ENCODE measurements at regions not wholly inside any gene's neighbourhood (a gene's known extent, or its start where the extent isn't known, plus 50 kb on each side); places are given as distances from the start of the nearest gene placed in this dataset.

GRCh38 chr3:28698706-28699105 is 350.1 kb upstream of the AZI2 start:
- Histone ChIP-seq H3K4me1 (ENCODE audit: insufficient read depth, low read length, poor library complexity, severe bottlenecking) (no peaks in the 10 kb centered on the region), H4K20me1 (ENCODE audit: insufficient read depth, low read length) (no peaks in the 10 kb centered on the region), H3K4me2 (ENCODE audit: low read length) (no peak overlapping the region), H3K4me3 (ENCODE audit: low read depth, low read length, poor library complexity, severe bottlenecking) (no peak overlapping the region), H3K79me2 (ENCODE audit: insufficient read depth, low read depth, low read length) (no peaks in the 10 kb centered on the region), H3K36me3 (ENCODE audit: insufficient read depth, low read length) (no peaks in the 10 kb centered on the region), H3K9me3 (ENCODE audit: low read length) (no peaks in the 10 kb centered on the region), H2AFZ (ENCODE audit: low read length) (no peak overlapping the region), H3K27ac (ENCODE audit: low read depth, low read length, poor library complexity, severe bottlenecking) (no peak overlapping the region), H3K9me2 (ENCODE audit: insufficient read depth, low read length) (no peaks in the 10 kb centered on the region)
- no peak for DNase-seq (ENCODE audit: low spot score)
- ChIA-PET CTCF (ENCODE audit: unreplicated experiment) (no interaction called here), POLR2A (interaction anchor here (1.6 kb wide), 1 partner anchor 21 kb away, joined by 3 read pairs; no protein-coding TSS in a partner anchor)
- no TSS peak for BruUV-seq (replicated peaks)
- intact Hi-C loops (cut with micrococcal nuclease; ENCODE audit: unreplicated experiment) = no loop called here
- TF ChIP-seq CTCF (conservative IDR thresholded peaks at IDR 0.05; ENCODE audit: low read length) (no peak), EZH2phosphoT487 (IDR thresholded peaks at IDR 0.05; ENCODE audit: borderline replicate concordance, low read depth, low read length) (no peak)

- no peak overlapping the region for H3K27ac ChIP-seq (ENCODE audit: low read depth, low read length, poor library complexity, severe bottlenecking)
- no peaks in the 10 kb centered on the region for H3K4me1 ChIP-seq (ENCODE audit: insufficient read depth, low read length, poor library complexity, severe bottlenecking)
- H3K9me2 ChIP-seq (ENCODE audit: insufficient read depth, low read length) = no peaks in the 10 kb centered on the region
- no peak overlapping the region for H3K4me2 ChIP-seq (ENCODE audit: low read length)
- BruUV-seq (replicated peaks) = no TSS peak
- no peaks in the 10 kb centered on the region for H3K79me2 ChIP-seq (ENCODE audit: insufficient read depth, low read depth, low read length)
- intact Hi-C loops (cut with micrococcal nuclease; ENCODE audit: unreplicated experiment) = no loop called here
- H4K20me1 ChIP-seq (ENCODE audit: insufficient read depth, low read length) = no peaks in the 10 kb centered on the region
- no peak overlapping the region for H2AFZ ChIP-seq (ENCODE audit: low read length)
- H3K36me3 ChIP-seq (ENCODE audit: insufficient read depth, low read length) = no peaks in the 10 kb centered on the region
- TF ChIP-seq CTCF (conservative IDR thresholded peaks at IDR 0.05; ENCODE audit: low read length) (no peak), EZH2phosphoT487 (IDR thresholded peaks at IDR 0.05; ENCODE audit: borderline replicate concordance, low read depth, low read length) (no peak)
- ChIA-PET POLR2A (interaction anchor here (1.6 kb wide), 1 partner anchor 22 kb away, joined by 3 read pairs; no protein-coding TSS in a partner anchor), CTCF (ENCODE audit: unreplicated experiment) (no interaction called here)
- H3K4me3 ChIP-seq (ENCODE audit: low read depth, low read length, poor library complexity, severe bottlenecking) = no peak overlapping the region
- no peak for DNase-seq (ENCODE audit: low spot score)
- H3K9me3 ChIP-seq (ENCODE audit: low read length) = no peaks in the 10 kb centered on the region
These were observed 350.7 kb upstream of the AZI2 start for GRCh38 chr3:28699283-28699682.

GRCh38 chr3:28700728-28701127 is 352.1 kb upstream of the AZI2 start:
- Histone ChIP-seq H3K9me2 (ENCODE audit: insufficient read depth, low read length) (no peaks in the 10 kb centered on the region), H3K4me2 (ENCODE audit: low read length) (no peak overlapping the region), H3K79me2 (ENCODE audit: insufficient read depth, low read depth, low read length) (no peaks in the 10 kb centered on the region), H4K20me1 (ENCODE audit: insufficient read depth, low read length) (no peaks in the 10 kb centered on the region), H3K4me1 (ENCODE audit: insufficient read depth, low read length, poor library complexity, severe bottlenecking) (no peaks in the 10 kb centered on the region), H2AFZ (ENCODE audit: low read length) (no peak overlapping the region), H3K36me3 (ENCODE audit: insufficient read depth, low read length) (no peaks in the 10 kb centered on the region), H3K9me3 (ENCODE audit: low read length) (no peaks in the 10 kb centered on the region), H3K27ac (ENCODE audit: low read depth, low read length, poor library complexity, severe bottlenecking) (no peak overlapping the region), H3K4me3 (ENCODE audit: low read depth, low read length, poor library complexity, severe bottlenecking) (no peak overlapping the region)
- no peak for DNase-seq (ENCODE audit: low spot score)
- intact Hi-C loops (cut with micrococcal nuclease; ENCODE audit: unreplicated experiment) = no loop called here
- BruUV-seq (replicated peaks) = no TSS peak
- ChIA-PET CTCF (ENCODE audit: unreplicated experiment) (no interaction called here), POLR2A (interaction anchor here (1.0 kb wide), 1 partner anchor 14 kb away, joined by 3 read pairs; no protein-coding TSS in a partner anchor)
- TF ChIP-seq CTCF (conservative IDR thresholded peaks at IDR 0.05; ENCODE audit: low read length) = no peak
- no peak for TF ChIP-seq EZH2phosphoT487 (IDR thresholded peaks at IDR 0.05; ENCODE audit: borderline replicate concordance, low read depth, low read length)

Data from OCI-LY7 (cell line).